GM19240 (cell line): ENCODE measurements at regions not wholly inside any gene's neighbourhood (a gene's known extent, or its start where the extent isn't known, plus 50 kb on each side); places are given as distances from the start of the nearest gene placed in this dataset.
A peak's percentile ranks its signal among the peaks of the same experiment; 100 is the strongest.
"Not testable (repeated sequence)": the region's sequence is repeated elsewhere in the genome, so short reads cannot be mapped to it uniquely, and the experiment has no call there.

Experiments used
- DNase-seq: peaks from one replicate; pipeline ENCODE4 v3.0.0; 2011; ENCODE audit warnings: low spot score; ENCODE audit not compliant: insufficient read length

- DNase-seq: no peak
Measured at GRCh38 chr7:94104301-94104700, 100.1 kb upstream of the BET1 start.

DNA sequence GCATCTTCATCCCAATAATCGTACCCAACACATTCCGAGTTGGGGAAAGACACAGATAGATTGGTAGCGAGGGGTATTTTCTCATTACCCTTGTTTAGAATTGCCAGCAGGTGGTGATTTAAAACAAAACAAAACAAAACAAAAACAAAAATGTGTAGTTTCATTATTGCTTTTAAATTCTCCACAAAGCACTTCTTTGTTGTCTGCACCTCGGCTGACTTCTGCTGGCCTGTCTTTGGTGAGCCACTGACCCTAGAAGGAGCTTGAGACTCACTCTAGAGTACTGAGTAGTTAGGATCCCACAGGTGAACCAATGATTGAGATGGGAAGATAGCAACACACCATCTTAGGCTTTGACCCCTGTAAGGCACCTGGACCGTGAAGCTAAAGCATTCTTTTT is 105.4 kb upstream of the BET1 start:
- no peak for DNase-seq

- no peak for DNase-seq
Measured at GRCh38 chr7:94111009-94111408, 106.9 kb upstream of the BET1 start.

DNA sequence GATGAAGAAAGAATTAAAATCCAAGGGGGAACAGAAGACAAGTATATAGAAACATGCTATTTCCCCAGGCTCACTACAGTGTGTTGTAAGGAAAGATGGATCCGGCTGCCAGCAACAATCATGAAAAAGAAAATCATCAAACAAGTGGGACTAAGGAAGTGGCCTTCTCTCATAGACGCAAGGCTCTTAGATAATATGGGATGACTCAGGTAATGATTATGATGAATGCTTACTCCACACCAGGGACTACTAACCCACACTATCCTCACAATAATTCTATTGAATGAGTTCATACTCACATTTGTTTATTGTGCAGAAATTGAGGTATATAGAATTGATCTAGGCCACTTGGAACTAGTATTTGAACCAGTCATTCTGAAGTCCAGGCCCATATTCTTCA is 111.2 kb upstream of the BET1 start:
- DNase-seq: no peak

DNA sequence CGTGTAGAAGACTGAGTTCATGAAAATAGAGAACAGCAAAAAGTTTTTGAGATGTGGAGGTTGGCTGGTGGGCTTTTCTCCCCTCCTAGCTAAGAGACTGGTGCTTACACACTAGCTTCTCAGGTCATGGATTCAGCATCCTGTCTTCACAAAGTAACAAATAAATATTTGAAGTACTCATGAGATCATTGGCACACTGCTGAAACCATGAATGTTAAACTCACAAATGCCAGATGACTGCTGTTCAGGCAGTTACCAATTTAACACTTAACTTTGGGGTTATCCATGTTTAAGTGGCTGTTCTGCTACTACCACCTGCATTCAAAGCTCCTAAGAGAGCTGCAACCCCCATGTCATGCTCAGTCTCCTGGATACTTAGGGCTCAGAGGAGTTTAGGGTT is 119.0 kb upstream of the BET1 start:
- DNase-seq: no peak

GRCh38 chr7:94127026-94127425 is 122.9 kb upstream of the BET1 start:
- no peak for DNase-seq

DNA sequence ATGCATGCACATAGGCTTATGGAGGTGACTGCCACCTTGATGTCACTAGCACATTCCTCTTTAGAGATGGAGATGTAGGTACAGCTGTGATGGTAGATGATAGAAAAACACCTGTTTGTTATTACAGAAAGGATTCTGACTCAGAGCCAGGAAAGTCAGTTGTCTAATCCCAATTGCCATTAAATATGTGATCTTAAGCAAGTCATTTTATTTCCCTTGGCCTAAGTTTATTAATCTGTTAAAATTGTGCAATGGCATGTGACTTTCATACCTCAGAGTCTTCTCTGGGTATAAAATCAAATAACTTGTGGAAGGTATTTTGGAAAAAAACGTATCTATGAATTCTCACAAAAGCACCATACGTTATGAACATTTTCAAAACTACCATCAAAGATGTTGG is 123.9 kb upstream of the BET1 start:
- DNase-seq: no peak

GRCh38 chr7:94129443-94130140 is 125.4 kb upstream of the BET1 start:
- no peak for DNase-seq

DNA sequence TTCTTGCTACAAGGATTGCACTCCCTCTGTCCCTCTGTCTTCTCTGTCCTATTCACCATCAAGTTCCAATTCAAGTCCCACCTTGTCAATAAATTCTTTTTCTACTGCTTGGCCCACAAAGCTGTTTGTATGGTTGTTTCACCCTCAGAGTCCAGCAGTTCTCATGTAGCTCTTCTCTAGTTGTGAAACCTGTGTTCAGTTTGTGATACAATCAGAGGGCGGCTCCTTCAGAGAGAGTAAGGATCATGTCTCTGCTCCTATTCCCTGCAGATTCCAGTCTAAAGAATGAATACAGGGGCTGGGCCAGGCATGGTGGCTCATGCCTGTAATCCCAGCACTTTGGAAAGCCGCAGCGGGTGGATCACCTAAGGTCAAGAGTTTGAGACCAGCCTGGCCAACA is 126.6 kb upstream of the BET1 start:
- DNase-seq: no peak

GRCh38 chr7:94133460-94133859 is 129.3 kb upstream of the BET1 start:
- DNase-seq: no peak

DNA sequence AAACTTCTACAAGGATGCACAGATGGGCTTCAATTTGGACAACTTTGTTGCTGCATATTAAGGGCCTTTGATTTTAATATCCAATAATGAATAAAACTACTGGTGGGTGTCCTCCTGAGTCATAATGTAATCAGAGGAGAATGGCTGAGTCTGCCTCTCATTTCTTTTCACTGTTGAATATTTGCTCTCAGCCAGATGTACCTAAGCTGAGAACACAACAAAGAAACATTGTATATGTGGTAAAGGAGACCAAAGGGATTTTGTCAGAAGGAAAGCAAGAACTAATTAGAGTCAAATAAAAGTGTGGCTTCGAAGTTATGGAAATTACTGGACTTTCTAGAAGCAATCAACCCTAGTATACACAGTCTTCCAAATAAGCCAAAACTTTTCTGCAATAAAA is 131.0 kb upstream of the BET1 start:
- no peak for DNase-seq

- DNase-seq: no peak
Measured at GRCh38 chr7:94142281-94142680, 138.1 kb upstream of the BET1 start.

GRCh38 chr7:94145602-94146001 is 141.4 kb upstream of the BET1 start:
- no peak for DNase-seq

DNA sequence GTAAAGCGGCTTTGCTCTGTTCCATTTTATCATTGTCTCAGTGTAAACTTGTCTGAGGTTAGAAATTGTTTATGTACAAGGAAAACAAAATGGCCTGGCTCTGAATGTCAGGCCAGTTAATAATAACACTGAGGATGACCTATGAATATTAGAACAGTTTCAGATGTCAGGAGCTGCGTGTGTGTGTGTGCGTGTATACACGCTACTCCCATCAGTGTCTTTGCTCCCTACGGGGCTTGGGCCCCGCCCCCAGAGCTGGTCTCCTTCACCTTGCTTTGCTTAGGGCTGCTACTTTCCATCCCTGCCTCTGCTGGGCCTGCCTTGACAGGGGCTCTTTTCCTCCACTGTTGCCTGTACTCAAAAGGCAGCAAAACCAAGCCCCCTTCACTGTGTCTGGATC is 142.3 kb upstream of the BET1 start:
- no peak for DNase-seq

- no peak for DNase-seq
Measured at GRCh38 chr7:94149789-94150545, 145.8 kb upstream of the BET1 start.

DNA sequence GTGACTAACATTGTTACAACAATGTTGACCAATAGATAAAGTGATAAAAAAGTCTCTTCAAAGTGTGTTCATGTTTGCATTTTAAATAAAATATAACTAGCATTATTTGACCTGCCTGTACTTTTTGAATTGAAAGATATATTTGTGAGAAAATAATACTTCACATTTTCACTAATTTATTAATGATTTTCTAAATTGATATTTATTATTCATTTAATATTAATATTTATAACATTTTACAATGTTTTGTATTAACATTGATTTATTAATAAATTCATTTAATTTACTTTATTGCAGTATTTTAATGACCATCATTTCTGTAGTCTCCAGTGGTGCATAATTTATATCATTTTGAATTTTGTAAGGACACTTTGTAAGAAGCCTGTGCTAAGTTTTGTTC is 150.0 kb upstream of the BET1 start:
- DNase-seq: no peak

- no peak for DNase-seq
Measured at GRCh38 chr7:94154858-94155257, 150.7 kb upstream of the BET1 start.

GRCh38 chr7:94157659-94158306 is 153.6 kb upstream of the BET1 start:
- not testable (repeated sequence) for DNase-seq

DNA sequence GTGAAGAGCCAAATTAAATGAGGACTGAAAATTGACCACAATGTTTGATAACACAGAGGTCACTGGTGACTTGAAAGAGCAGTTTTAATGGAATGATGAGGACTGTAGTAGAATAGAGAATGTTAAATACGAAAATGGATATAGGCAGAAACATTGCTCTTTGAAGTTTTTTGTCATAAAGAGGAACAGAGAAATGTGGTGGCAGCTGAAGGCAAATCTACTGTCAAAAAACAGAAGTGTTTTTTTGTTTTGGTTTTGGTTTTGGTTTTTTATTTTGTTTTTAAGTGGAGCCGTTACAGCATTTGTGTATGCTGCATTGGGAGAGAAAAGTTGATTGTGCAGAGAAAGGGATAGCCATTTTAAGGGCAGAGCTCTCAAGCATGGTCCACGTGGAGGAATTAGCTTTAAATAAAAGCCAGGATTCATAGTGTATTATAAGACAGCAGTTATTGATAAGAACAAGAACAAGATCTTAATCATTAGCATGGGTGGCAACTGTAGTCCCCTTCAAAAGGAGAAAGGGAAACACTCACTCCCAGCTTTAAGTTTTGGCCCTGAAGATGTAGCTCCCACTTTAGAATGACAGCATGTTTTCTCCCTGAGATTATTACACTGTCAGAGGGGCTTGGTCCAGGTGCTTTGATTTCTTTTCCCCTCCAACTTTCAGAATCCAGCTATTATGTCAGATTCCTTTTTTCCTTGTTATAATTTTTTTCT is 156.7 kb upstream of the BET1 start:
- DNase-seq: peak; percentile 8

DNA sequence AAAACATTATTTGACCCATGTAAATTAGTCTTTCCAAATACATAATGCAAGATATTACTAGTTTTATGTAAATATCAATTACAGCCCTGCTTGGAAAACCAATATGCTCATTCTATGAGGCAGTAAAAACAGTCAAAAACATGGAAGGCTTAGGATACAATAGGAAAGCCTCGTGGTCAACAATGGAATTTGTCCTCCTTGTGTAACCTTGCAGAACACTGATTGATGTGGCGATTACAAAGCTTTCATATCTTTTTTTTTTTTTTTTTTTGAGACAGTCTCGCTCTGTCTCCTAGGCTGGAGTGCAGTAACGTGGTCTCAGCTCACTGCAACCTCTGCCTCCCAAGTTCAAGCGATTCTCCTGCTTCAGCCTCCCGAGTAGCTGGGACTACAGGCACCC is 157.3 kb upstream of the BET1 start:
- DNase-seq: no peak

DNA sequence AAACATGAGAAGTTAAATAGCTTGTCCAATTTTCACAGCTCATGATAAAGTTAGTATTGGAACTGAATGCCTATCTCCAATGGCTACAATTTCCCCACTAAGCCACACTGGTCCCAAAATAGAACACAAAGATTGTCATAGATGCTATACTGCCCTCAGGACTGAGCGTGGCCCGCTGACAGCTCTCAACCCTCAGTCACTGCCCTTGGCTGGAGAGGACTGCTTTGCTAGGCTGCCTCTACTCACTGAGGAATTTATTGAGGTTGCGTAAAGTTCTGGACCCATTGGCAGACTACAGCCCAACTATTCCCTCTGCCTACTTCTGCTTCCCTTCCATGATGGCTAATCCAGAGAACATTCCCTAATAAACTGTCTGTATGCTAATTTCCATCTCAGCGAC is 165.5 kb upstream of the BET1 start:
- DNase-seq: no peak

DNA sequence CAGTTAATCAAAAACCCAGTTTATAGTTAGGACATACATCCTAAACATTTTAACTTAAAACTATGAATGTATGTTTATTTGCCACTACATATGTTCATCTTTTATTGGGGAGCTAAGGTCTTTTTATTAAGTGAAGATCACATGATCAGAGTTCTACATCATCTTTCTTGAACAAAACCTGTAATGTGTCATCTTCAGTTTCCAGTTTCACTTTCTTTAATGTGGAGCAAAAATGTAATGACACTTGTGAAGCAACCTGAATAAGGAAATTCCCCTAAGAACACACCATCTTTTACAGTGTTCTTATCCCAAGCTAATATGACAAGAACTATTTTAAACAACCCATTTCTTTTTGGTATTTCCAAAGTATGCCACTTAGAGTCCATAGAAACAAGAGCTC is 166.7 kb upstream of the BET1 start:
- no peak for DNase-seq
